HL-60 (cell line): ENCODE measurements at regions not wholly inside any gene's neighbourhood (a gene's known extent, or its start where the extent isn't known, plus 50 kb on each side); places are given as distances from the start of the nearest gene placed in this dataset.

Experiments used
- DNase-seq, 2 experiments: peaks; one replicate each; pipeline ENCODE4 v3.0.0-alpha.2; 2010 to 2020; ENCODE audit warnings: low read depth in 1 of 2, low spot score in 1 of 2
- H3K27ac ChIP-seq: fragments of 250-450 bp; sonication (Bioruptor Pico); replicated peaks from 2 replicates; pipeline ENCODE4 v1.5.1; 2020; ENCODE audit warnings: mild to moderate bottlenecking, moderate library complexity
- H3K27me3 ChIP-seq: fragments of 250-450 bp; sonication (Bioruptor Pico); 2 replicates; pipeline ENCODE4 v1.5.1; 2021; ENCODE audit warnings: mild to moderate bottlenecking, moderate library complexity; ENCODE audit not compliant: insufficient read depth, poor library complexity, severe bottlenecking
- H3K4me3 ChIP-seq: replicated peaks from 2 replicates; pipeline ENCODE4 v1.5.1; 2011; ENCODE audit warnings: mild to moderate bottlenecking, control low read depth, low read length; ENCODE audit not compliant: insufficient read depth
- CTCF ChIP-seq: IDR thresholded peaks from one replicate; pipeline ENCODE4 v1.5.1; 2011; ENCODE audit warnings: low read length, control low read depth, inconsistent platforms; ENCODE audit not compliant: insufficient read depth
- GABPA ChIP-seq: IDR thresholded peaks from 2 replicates; pipeline ENCODE4 v1.6.1; 2012; ENCODE audit warnings: low read depth
- POLR2AphosphoS5 ChIP-seq: IDR thresholded peaks from 2 replicates; pipeline ENCODE4 v1.6.1; 2012; ENCODE audit warnings: low read depth
- SPI1 ChIP-seq: IDR thresholded peaks from 2 replicates; pipeline ENCODE4 v1.6.1; 2012; ENCODE audit warnings: low read depth, mild to moderate bottlenecking, borderline replicate concordance
- TF ChIP-seq, protein P1 (sequence below): IDR thresholded peaks from 2 replicates; pipeline ENCODE4 v1.6.1; 2012; ENCODE audit warnings: low read depth; ENCODE audit not compliant: insufficient replicate concordance

DNA sequence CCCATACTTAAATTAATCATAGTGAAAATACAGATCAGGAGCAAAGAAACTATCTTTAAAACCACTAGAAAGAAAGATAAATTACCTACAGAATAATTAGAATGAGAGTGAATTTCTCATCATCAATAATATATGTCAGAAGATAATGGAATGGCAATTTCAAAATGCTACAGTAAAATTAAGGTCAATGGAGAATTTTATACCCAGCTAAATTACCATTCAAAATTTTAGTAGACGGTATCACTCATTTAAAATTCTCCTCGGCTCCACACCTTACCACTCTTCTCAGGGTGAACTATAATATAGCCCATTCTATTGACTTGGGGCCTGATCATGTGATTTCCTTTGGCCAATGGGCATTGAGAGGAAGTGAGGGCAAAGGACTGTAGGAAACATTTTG is 192.5 kb upstream of the TCERG1L start:
- no peak for DNase-seq
- Histone ChIP-seq H3K4me3 (no peak overlapping the region), H3K27ac (no peak overlapping the region), H3K27me3 (no peaks in the 10 kb centered on the region)
- TF ChIP-seq GABPA (no peak), SPI1 (no peak), POLR2AphosphoS5 (no peak), CTCF (no peak)
- TF ChIP-seq, protein P1, sequence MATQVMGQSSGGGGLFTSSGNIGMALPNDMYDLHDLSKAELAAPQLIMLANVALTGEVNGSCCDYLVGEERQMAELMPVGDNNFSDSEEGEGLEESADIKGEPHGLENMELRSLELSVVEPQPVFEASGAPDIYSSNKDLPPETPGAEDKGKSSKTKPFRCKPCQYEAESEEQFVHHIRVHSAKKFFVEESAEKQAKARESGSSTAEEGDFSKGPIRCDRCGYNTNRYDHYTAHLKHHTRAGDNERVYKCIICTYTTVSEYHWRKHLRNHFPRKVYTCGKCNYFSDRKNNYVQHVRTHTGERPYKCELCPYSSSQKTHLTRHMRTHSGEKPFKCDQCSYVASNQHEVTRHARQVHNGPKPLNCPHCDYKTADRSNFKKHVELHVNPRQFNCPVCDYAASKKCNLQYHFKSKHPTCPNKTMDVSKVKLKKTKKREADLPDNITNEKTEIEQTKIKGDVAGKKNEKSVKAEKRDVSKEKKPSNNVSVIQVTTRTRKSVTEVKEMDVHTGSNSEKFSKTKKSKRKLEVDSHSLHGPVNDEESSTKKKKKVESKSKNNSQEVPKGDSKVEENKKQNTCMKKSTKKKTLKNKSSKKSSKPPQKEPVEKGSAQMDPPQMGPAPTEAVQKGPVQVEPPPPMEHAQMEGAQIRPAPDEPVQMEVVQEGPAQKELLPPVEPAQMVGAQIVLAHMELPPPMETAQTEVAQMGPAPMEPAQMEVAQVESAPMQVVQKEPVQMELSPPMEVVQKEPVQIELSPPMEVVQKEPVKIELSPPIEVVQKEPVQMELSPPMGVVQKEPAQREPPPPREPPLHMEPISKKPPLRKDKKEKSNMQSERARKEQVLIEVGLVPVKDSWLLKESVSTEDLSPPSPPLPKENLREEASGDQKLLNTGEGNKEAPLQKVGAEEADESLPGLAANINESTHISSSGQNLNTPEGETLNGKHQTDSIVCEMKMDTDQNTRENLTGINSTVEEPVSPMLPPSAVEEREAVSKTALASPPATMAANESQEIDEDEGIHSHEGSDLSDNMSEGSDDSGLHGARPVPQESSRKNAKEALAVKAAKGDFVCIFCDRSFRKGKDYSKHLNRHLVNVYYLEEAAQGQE = no peak

- TF ChIP-seq GABPA = no peak
- no peak for TF ChIP-seq POLR2AphosphoS5
- TF ChIP-seq, protein P1 = no peak
- no peak overlapping the region for H3K27ac ChIP-seq
- H3K27me3 ChIP-seq = no peaks in the 10 kb centered on the region
- no peak for DNase-seq
- no peak overlapping the region for H3K4me3 ChIP-seq
These were observed 199.9 kb upstream of the TCERG1L start for GRCh38 chr10:131511391-131511790.

DNA sequence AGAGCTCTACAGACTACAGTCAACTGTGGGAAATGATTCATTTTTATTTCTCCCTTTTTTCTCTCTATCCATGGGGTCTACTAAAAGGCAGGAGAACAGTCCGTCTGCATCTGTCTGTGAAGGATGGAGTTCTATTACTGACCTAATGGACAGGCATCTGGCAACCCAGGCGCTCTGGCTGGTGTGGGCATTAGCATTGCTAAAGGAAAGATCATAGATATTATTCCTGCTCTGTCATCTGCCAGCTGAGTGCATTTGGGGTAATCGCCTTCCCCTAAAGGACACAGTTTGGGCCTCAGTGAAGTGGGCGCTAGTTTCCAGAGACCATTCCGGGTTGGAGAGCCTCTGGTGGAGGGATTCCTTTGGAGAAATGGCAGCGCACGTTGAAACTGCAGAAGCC is 201.3 kb upstream of the TCERG1L start:
- no peaks in the 10 kb centered on the region for H3K27me3 ChIP-seq
- no peak overlapping the region for H3K27ac ChIP-seq
- DNase-seq = no peak
- no peak for TF ChIP-seq SPI1
- TF ChIP-seq, protein P1 = no peak
- no peak for TF ChIP-seq POLR2AphosphoS5
- no peak for TF ChIP-seq CTCF
- TF ChIP-seq GABPA = no peak
- no peak overlapping the region for H3K4me3 ChIP-seq

DNA sequence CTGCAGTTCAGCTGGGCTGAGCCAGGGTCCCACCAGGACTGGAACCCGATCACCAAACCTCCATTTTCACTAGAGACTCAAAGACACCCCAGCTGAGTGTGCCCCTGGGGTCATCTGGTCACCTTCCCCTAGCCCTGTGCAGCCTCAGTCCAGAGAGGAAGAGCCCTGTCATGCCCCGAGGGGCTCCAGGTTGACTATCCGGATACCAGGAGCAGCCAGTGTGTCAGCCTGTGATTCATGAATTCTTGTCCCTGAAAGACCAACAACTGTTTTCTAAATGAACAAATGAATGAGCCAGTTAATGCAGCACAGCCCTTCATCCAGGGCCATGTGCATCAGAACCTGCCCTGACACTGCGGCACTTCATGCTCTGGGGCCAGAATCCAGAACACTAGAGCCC is 201.9 kb upstream of the TCERG1L start:
- H3K27ac ChIP-seq = no peak overlapping the region
- TF ChIP-seq, protein P1 = no peak
- TF ChIP-seq CTCF (no peak), SPI1 (no peak), POLR2AphosphoS5 (no peak), GABPA (no peak)
- DNase-seq = no peak
- H3K4me3 ChIP-seq = no peak overlapping the region
- no peaks in the 10 kb centered on the region for H3K27me3 ChIP-seq
